HG02678 (cell line): ENCODE measurements at regions not wholly inside any gene's neighbourhood (a gene's known extent, or its start where the extent isn't known, plus 50 kb on each side); places are given as distances from the start of the nearest gene placed in this dataset.
A peak's percentile ranks its signal among the peaks of the same experiment; 100 is the strongest.
"Not testable (repeated sequence)": the region's sequence is repeated elsewhere in the genome, so short reads cannot be mapped to it uniquely, and the experiment has no call there.

Source experiments
- ATAC-seq: cut with Tn5 transposase; IDR thresholded peaks from one replicate; pipeline ENCODE4 v1.9.1; 2021; ENCODE audit warnings: mild to moderate bottlenecking, moderate library complexity; ENCODE audit not compliant: unreplicated experiment

- ATAC-seq, result peak; percentile 94
These were observed 148.1 kb upstream of the NOTCH2NLA start for GRCh38 chr1:146376708-146377496.

GRCh38 chr1:146376309-146376707 is 147.5 kb upstream of the NOTCH2NLA start:
- ATAC-seq, result peak; percentile 66

- ATAC-seq, result not testable (repeated sequence)
These were observed 146.3 kb upstream of the NOTCH2NLA start for GRCh38 chr1:146375108-146375507.

GRCh38 chr1:146369940-146370339 is 141.1 kb upstream of the NOTCH2NLA start:
- ATAC-seq, result not testable (repeated sequence)

- ATAC-seq, result not testable (repeated sequence)
These were observed 126.6 kb upstream of the NOTCH2NLA start for GRCh38 chr1:146355373-146355772.

- ATAC-seq, result not testable (repeated sequence)
These were observed 98.0 kb upstream of the NOTCH2NLA start for GRCh38 chr1:146326863-146327262.

- not testable (repeated sequence) for ATAC-seq
These were observed 95.6 kb upstream of the NOTCH2NLA start for GRCh38 chr1:146324463-146324862.

GRCh38 chr1:146323302-146323701 is 94.5 kb upstream of the NOTCH2NLA start:
- not testable (repeated sequence) for ATAC-seq

- not testable (repeated sequence) for ATAC-seq
These were observed 94.1 kb upstream of the NOTCH2NLA start for GRCh38 chr1:146322893-146323292.

GRCh38 chr1:146318715-146319114 is 89.9 kb upstream of the NOTCH2NLA start:
- ATAC-seq, result not testable (repeated sequence)

GRCh38 chr1:146317785-146318184 is 89.0 kb upstream of the NOTCH2NLA start:
- ATAC-seq, result not testable (repeated sequence)

- not testable (repeated sequence) for ATAC-seq
These were observed 85.8 kb upstream of the NOTCH2NLA start for GRCh38 chr1:146314449-146315246.

- ATAC-seq, result not testable (repeated sequence)
These were observed 81.8 kb upstream of the NOTCH2NLA start for GRCh38 chr1:146310579-146310978.

GRCh38 chr1:146309427-146309826 is 80.6 kb upstream of the NOTCH2NLA start:
- ATAC-seq, result not testable (repeated sequence)

- not testable (repeated sequence) for ATAC-seq
These were observed 80.1 kb upstream of the NOTCH2NLA start for GRCh38 chr1:146308892-146309291.

- ATAC-seq, result not testable (repeated sequence)
These were observed 79.3 kb upstream of the NOTCH2NLA start for GRCh38 chr1:146308152-146308551.

- peak; percentile 99 for ATAC-seq
These were observed 78.8 kb upstream of the NOTCH2NLA start for GRCh38 chr1:146307632-146308031.

- ATAC-seq, result not testable (repeated sequence)
These were observed 77.8 kb upstream of the NOTCH2NLA start for GRCh38 chr1:146306651-146307050.

- ATAC-seq, result not testable (repeated sequence)
These were observed 76.6 kb upstream of the NOTCH2NLA start for GRCh38 chr1:146305442-146305841.

GRCh38 chr1:146298575-146298897 is 69.7 kb upstream of the NOTCH2NLA start:
- ATAC-seq, result peak; percentile 84

- peak; percentile 50 for ATAC-seq
These were observed 69.2 kb upstream of the NOTCH2NLA start for GRCh38 chr1:146297781-146298574.
